Neural progenitor cell (in vitro differentiated cells): ENCODE measurements at regions not wholly inside any gene's neighbourhood (a gene's known extent, or its start where the extent isn't known, plus 50 kb on each side); places are given as distances from the start of the nearest gene placed in this dataset.

Experiments
- CTCF ChIP-seq: fragments of 200-600 bp; sonication (generic); IDR thresholded peaks from 2 replicates; pipeline ENCODE4 v1.5.1; 2017; ENCODE audit warnings: antibody characterized with exemption, mild to moderate bottlenecking
- EZH2 ChIP-seq: fragments of 200-600 bp; sonication (generic); IDR thresholded peaks from 2 replicates; pipeline ENCODE4 v1.6.1; 2017; ENCODE audit warnings: antibody characterized with exemption, mild to moderate bottlenecking, moderate library complexity
- EZH2phosphoT487 ChIP-seq: fragments of 200-600 bp; sonication (generic); IDR thresholded peaks from 2 replicates; pipeline ENCODE4 v1.6.1; 2017; ENCODE audit warnings: antibody characterized with exemption

- TF ChIP-seq CTCF (no peak), EZH2 (no peak), EZH2phosphoT487 (no peak)
These were observed 141.8 kb upstream of the NUDT4 start for GRCh38 chr12:93235881-93236280.
